Rectal smooth muscle tissue (tissue), 1 donor: ENCODE measurements at regions not wholly inside any gene's neighbourhood (a gene's known extent, or its start where the extent isn't known, plus 50 kb on each side); places are given as distances from the start of the nearest gene placed in this dataset.

Source experiments
- H3K27ac ChIP-seq: one replicate; pipeline ENCODE4 v1.7.0; 2013; ENCODE audit warnings: low read depth, low read length, inconsistent platforms
- H3K27me3 ChIP-seq: one replicate; pipeline ENCODE4 v1.7.0; 2013; ENCODE audit warnings: low read length; ENCODE audit not compliant: control insufficient read depth, insufficient read depth
- H3K36me3 ChIP-seq: one replicate; pipeline ENCODE4 v1.7.0; 2013; ENCODE audit warnings: low read length; ENCODE audit not compliant: control insufficient read depth, insufficient read depth
- H3K4me1 ChIP-seq: one replicate; pipeline ENCODE4 v1.7.0; 2013; ENCODE audit warnings: low read length; ENCODE audit not compliant: control insufficient read depth, insufficient read depth
- H3K4me3 ChIP-seq: one replicate; pipeline ENCODE4 v1.7.0; 2013; ENCODE audit warnings: low read length
- H3K9ac ChIP-seq: one replicate; pipeline ENCODE4 v1.7.0; 2013; ENCODE audit warnings: low read length

DNA sequence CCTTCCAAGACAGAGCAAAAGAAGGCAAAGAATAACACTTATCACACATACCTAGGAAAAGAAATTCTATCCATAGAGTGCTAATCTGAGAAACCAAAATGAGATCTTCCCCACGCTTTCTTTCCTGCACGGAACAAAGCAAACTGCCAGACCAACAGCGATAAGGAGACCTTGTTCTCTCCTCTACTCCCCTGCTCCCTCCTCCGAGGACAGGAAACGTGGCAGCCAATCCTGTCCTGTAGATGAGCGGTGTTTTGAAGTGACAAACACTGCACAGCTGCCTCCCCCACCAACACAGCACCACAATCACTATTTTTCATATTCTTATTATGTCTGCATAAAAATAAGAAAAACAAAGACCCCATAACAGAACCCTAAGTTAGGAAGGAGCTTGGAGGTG lies 113.9 kb upstream of the IRS2 start:
- Histone ChIP-seq H3K4me1 (no peaks in the 10 kb centered on the region), H3K9ac (no peak overlapping the region), H3K36me3 (no peaks in the 10 kb centered on the region), H3K4me3 (no peak overlapping the region), H3K27me3 (no peaks in the 10 kb centered on the region), H3K27ac (no peak overlapping the region)

DNA sequence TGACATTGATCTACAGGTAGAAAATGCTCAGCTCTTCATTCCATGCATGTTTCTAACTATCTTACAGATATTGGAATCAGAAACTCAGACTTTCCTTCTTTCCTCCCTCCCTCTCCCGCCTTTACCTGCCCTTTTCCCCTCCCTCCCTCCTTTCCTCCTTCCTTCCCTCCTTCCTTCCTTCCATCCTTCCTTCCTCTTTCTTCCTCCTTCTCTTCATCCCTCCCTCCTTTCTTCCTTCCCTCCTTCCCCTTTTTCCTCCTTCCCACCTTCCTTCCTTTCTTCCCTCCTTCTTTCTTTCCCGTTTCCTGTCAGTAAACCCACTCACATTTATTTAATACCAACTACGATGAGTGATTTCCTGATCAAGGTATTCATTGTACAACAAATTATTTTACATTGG lies 113.4 kb upstream of the IRS2 start:
- no peak overlapping the region for H3K4me3 ChIP-seq
- no peak overlapping the region for H3K9ac ChIP-seq
- no peaks in the 10 kb centered on the region for H3K27me3 ChIP-seq
- H3K36me3 ChIP-seq: no peaks in the 10 kb centered on the region
- no peak overlapping the region for H3K27ac ChIP-seq
- no peaks in the 10 kb centered on the region for H3K4me1 ChIP-seq

DNA sequence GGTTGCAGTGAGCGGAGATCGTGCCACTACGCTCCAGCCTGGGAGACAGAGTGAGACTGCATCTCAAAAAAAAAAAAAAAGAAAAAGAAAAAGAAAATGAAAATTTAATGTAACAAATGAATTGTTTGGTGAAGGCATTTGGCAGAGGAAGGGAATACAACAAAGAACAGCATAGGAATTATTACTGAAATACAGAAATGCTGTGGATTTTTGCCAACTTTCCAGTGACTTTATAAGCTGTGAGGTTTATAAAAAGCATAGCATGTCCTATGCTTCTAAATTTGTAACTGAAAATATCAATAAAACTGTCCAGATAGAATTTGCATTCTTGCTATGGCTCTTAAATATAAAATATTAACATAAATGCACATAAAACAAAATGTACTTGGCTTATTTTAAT lies 112.9 kb upstream of the IRS2 start:
- H3K27ac ChIP-seq: no peak overlapping the region
- no peaks in the 10 kb centered on the region for H3K36me3 ChIP-seq

DNA sequence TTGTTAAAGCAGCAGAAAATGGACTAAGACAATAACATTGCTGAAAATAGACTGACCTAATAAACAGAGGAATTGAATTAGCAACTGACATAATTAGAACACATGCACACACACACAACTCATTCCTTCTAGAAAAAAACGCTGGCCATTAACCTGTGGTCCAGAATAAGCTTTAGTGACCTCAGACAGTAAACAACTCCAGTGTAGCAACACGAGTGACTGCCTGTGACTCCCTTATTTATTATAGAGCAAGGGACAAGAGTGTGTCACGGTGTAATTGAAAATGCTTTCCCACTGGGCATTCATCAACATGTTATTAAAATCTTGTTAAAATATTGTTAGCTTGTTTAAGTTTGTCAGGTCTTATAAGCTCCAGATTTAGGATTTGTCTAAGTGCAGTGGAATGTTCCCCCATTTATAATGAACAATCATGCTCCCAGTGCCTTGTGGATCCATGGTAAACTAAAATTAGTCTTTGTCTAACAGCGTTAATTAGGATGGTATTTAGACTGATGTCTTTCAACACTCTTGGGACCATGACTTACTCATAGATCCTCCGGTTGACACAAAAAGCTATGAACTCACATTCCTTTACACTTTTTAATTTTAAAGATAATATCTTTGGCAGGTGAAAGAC lies 111.7 kb upstream of the IRS2 start:
- H3K9ac ChIP-seq: no peak overlapping the region
- no peak overlapping the region for H3K4me3 ChIP-seq
- H3K27me3 ChIP-seq: no peaks in the 10 kb centered on the region
- no peaks in the 10 kb centered on the region for H3K36me3 ChIP-seq
- no peak overlapping the region for H3K27ac ChIP-seq
- H3K4me1 ChIP-seq: no peaks in the 10 kb centered on the region

More for the DNA sequence above, 112.9 kb upstream of the IRS2 start:
- H3K4me3 ChIP-seq: no peak overlapping the region
- no peak overlapping the region for H3K9ac ChIP-seq
- no peaks in the 10 kb centered on the region for H3K27me3 ChIP-seq
- no peaks in the 10 kb centered on the region for H3K4me1 ChIP-seq

DNA sequence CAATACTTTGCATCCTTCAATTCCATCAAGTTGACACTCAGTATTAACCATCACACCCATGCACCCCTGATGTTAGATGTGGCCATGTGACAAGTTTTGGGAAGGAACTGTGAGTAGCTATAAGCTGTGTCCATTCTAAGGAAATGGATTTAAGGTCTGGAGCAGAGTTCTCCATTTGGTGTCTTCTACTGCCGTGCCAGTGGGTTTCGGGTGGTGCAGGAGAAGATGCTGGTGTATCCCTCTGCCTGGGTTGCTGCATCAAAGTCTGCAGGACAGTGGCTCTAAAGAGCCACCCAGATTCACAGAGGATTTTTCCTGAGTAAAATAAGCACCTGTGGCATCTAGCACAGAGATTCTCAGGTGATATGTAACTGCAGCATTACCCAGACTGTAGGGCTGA lies 105.7 kb upstream of the IRS2 start:
- no peaks in the 10 kb centered on the region for H3K27me3 ChIP-seq
- no peak overlapping the region for H3K9ac ChIP-seq
- no peaks in the 10 kb centered on the region for H3K36me3 ChIP-seq
- no peak overlapping the region for H3K27ac ChIP-seq
- H3K4me3 ChIP-seq: no peak overlapping the region
- no peaks in the 10 kb centered on the region for H3K4me1 ChIP-seq

DNA sequence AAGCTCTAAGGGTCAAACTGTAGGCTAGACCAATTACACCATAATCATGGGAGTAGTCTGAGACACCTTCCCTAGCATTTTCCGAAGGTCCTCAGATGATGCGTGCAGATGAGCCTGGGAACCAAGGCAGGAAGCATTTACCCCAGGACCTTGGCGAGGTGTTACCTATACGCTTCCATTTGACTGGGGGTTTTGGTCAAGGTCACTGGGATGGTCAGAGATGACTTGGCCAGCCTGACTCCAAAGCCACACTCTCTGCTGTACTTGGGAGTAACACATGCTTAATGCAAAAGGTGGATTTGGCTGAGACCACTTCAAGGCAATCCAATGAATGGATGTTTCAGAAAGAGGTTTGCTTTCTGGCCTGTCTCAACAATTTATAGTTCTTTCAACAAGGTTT lies 98.9 kb upstream of the IRS2 start:
- Histone ChIP-seq H3K36me3 (no peaks in the 10 kb centered on the region), H3K4me3 (no peak overlapping the region), H3K27ac (no peak overlapping the region), H3K4me1 (no peaks in the 10 kb centered on the region), H3K9ac (no peak overlapping the region), H3K27me3 (no peaks in the 10 kb centered on the region)

DNA sequence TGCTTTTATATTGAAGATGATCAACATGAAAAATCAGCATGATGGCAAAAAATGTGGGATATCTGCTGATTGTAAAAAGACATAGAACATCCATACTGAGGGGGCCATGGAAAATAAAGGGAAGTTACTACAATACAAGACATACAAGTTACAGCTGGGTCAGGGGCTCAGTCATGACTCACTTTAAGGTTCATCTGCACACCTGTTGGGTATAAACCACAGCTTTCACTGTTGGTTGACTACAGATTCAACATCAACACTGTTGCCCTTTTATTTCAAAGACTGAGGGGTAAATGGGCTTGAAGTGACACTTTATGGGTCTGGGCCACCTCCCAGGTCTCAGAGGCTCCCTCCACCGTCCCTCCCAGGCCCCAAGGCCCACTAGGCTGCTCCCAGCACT lies 98.1 kb upstream of the IRS2 start:
- Histone ChIP-seq H3K4me3 (no peak overlapping the region), H3K27ac (no peak overlapping the region), H3K9ac (no peak overlapping the region), H3K36me3 (no peaks in the 10 kb centered on the region), H3K27me3 (no peaks in the 10 kb centered on the region), H3K4me1 (no peaks in the 10 kb centered on the region)

DNA sequence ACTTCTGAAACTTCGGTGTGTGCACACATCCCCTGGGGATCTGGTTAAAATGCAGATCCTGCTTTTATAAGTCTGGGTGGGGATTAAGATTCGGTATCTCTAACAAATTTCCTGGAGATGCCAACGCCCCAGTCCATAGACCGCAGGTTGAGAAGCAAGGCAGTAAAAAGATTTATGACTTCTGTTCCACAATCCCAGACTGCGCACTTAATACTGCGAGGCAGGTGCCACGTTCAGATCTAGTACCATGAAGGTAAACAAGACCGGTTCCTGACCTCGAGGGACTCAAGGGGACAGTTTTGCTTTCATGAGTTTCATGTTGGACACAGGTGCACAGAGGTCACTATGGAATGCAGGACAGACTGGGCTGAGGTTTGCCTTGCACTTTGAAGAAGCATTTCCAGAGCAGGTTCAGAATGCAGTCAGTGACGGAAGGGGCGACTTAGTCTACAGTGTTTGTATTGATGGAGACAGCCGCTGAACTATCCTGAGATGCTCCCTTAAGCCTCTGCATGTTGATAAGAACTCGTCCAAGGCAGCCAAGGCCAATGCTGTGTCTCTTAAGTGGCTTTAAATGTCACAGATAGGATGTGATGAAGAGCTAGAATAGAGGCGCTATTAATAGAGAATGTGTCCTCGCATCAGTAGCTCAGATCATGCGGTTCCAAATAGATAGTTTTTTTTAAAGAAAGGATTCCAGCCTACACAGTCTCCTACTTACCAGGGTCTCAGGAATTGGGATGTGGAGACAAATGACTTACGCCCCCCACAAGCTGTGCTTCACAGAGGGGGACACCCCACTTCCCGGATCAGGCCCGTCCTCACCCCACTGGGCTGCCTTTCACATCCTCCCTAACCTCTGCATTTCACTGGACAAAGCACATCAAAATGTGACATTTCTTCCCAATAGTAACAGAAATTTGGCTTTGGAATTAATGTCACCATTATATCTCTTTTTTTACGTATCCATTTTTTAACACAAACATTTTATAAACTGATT lies 97.1 kb upstream of the IRS2 start:
- H3K4me3 ChIP-seq: no peak overlapping the region
- no peaks in the 10 kb centered on the region for H3K36me3 ChIP-seq
- H3K9ac ChIP-seq: no peak overlapping the region
- no peaks in the 10 kb centered on the region for H3K4me1 ChIP-seq
- H3K27me3 ChIP-seq: no peaks in the 10 kb centered on the region
- no peak overlapping the region for H3K27ac ChIP-seq

DNA sequence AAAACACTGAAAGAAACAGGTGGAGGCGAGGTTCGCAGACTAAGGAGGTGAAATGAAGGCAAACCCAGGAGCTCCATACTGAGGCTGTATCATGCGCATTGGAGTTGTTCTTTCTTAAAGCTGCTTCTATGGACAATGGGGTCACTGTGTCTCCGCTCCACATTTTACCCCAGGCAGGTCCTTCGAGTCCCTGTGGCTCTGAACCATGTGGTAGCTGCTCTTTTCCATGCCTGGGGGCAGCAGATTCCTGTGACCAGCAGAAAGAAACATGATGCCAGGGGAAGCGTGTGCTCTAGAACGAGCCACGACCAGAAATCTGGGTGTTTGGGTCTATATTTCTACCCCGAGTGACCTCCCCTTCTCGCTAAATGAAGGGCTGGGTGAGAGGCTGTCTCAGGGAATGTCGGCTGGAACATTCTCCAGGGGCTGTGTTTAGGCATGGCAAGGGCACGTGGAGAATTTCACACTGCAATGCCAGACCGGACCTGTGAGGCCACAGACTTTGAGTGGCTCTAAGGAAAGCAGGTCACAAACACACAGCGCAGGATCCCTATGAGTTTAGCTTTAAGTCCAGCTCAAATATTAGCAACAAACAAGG lies 95.7 kb upstream of the IRS2 start:
- H3K36me3 ChIP-seq: no peaks in the 10 kb centered on the region
- no peak overlapping the region for H3K9ac ChIP-seq
- no peaks in the 10 kb centered on the region for H3K27me3 ChIP-seq
- no peaks in the 10 kb centered on the region for H3K4me1 ChIP-seq
- H3K4me3 ChIP-seq: no peak overlapping the region
- H3K27ac ChIP-seq: no peak overlapping the region

DNA sequence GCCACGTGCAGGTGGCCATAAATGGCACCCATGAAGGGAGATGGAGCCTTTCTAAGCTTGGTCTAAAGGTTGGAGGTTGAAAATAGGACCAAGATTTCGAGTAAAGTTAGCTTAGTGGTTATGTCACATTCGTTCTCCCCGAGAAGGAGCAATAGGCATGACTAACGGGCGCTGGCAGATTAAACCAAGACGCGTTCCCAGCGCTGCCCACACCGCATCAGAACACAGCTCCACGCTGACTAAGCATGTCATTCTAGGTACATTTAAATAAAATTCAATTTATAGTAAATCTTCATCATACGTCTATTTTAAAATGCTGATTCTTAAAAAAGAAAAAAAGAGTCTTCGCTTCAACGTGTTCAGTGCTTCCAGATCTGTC lies 95.0 kb upstream of the IRS2 start:
- Histone ChIP-seq H3K4me1 (no peaks in the 10 kb centered on the region), H3K27ac (no peak overlapping the region), H3K9ac (no peak overlapping the region), H3K27me3 (no peaks in the 10 kb centered on the region), H3K4me3 (no peak overlapping the region), H3K36me3 (no peaks in the 10 kb centered on the region)

DNA sequence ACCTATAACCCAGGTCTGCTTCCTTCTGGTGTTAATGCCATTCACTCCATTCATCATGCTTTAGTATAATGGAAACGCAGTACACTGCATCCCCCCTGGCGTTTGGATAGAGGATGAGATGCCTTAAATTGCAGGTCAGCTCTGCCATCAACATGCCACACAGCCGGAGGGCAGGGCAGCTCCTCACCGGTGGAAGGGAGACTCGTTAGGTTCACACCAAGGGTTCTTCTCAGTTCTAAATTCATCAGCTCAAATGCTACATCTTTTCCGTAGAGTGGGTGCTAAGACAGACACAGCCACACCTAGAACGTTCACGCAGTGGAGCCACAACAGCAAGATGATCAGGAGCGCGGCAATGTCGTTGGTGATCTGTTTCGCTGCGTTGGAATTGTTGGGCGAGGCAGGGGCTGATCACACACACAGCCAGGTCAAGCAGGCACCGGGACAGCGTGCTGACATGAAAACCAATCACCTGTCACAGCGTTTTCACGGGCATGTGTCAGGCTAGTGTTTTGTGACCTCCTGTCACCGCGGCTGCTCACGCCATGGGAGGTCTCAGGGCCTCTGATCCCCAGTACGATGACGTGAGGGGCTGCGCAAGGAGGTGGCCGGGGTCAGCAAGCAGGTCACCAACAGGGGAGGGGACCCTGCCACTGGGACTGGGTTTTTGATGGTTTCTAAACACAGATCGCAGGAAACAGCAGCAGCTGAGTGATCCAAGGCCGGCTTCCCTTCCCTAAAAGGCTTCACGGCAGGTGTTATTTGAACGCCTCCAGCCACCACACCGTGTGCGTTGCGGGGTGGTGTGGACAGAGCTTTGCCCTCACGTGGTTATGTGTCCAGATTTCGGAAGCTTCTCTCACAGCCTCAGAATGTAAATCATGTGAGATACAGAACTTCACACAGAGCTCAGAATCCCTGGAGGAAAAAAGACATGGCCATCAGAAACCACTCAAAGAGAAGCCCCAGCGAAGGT lies 94.3 kb upstream of the IRS2 start:
- no peaks in the 10 kb centered on the region for H3K36me3 ChIP-seq
- H3K9ac ChIP-seq: no peak overlapping the region
- no peaks in the 10 kb centered on the region for H3K27me3 ChIP-seq
- no peak overlapping the region for H3K27ac ChIP-seq
- H3K4me1 ChIP-seq: no peaks in the 10 kb centered on the region
- no peak overlapping the region for H3K4me3 ChIP-seq

DNA sequence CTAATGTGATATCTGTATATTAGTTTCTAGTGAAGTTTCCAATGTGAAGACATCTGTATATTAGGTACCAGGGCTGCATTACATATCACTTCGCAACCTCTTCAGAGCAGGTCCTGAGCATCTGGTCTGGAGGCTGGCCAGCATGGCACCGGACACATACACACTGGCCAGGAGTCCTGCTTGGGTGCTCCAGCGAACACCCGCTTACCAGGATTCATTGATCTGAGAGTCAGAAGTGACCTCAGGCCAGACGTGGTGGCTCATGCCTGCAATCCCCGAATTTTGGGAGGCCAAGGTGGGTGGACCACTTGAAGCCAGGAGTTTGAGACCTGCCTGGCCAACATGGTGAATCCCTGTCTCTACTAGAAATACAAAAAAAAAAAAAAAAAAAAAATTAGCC lies 93.0 kb upstream of the IRS2 start:
- H3K27me3 ChIP-seq: no peaks in the 10 kb centered on the region
- no peaks in the 10 kb centered on the region for H3K36me3 ChIP-seq
- H3K4me1 ChIP-seq: no peaks in the 10 kb centered on the region
- no peak overlapping the region for H3K4me3 ChIP-seq
- no peak overlapping the region for H3K9ac ChIP-seq
- H3K27ac ChIP-seq: no peak overlapping the region
